Erythroblast (primary cell): ENCODE measurements at regions not wholly inside any gene's neighbourhood (a gene's known extent, or its start where the extent isn't known, plus 50 kb on each side); places are given as distances from the start of the nearest gene placed in this dataset.

Experiments
- GATA1 ChIP-seq: IDR thresholded peaks from 2 replicates; pipeline ENCODE4 v1.6.1; 2011; ENCODE audit warnings: low read depth, mild to moderate bottlenecking, control low read depth, low read length, moderate library complexity
- POLR2A ChIP-seq: IDR thresholded peaks from 2 replicates; pipeline ENCODE4 v1.6.1; 2011; ENCODE audit warnings: mild to moderate bottlenecking, low read length

GRCh38 chr11:27773884-27774283, 73.6 kb upstream of the BDNF start:
- TF ChIP-seq POLR2A (no peak), GATA1 (no peak)
